ENCODE measurements at regions not wholly inside any gene's neighbourhood (a gene's known extent, or its start where the extent isn't known, plus 50 kb on each side); places are given as distances from the start of the nearest gene placed in this dataset.

- DNase-seq (ENCODE audit: low read depth in 1 of 2, low spot score in 1 of 2) = no peak
- WGBS (ENCODE audit: missing lambda C conversion rate) = 30% methylated on average over 1 of the region's 1 CpG
- H3K27ac ChIP-seq = no peak overlapping the region
- no peak for FAIRE-seq
- no peaks in the 10 kb centered on the region; the same call in 2 of the 3 replicates for H3K4me1 ChIP-seq
- no peak overlapping the region for H3K4me2 ChIP-seq
- no peak for ATAC-seq
- ChIA-PET CTCF (interaction anchor here (1.6 kb wide), 1 partner anchor 16 kb away, joined by 3 read pairs; no protein-coding TSS in a partner anchor), POLR2A (no interaction called here)
- H3K4me3 ChIP-seq = no peak overlapping the region
- TF ChIP-seq HDAC2 (IDR thresholded peaks at IDR 0.05) (no peak), GATA3 (IDR thresholded peaks at IDR 0.05; ENCODE audit: borderline replicate concordance) (no peak)
- H3K9me3 ChIP-seq = no peaks in the 10 kb centered on the region
These were observed 208.0 kb downstream of the GPR37 start for GRCh38 chr7:124557587-124557986.

GRCh38 chr7:124557101-124557500 is 208.5 kb downstream of the GPR37 start:
- no peak overlapping the region for H3K4me3 ChIP-seq
- no peak overlapping the region for H3K27ac ChIP-seq
- H3K9me3 ChIP-seq = no peaks in the 10 kb centered on the region
- 28% methylated on average over 5 of the region's 5 CpGs for WGBS (ENCODE audit: missing lambda C conversion rate)
- no peak for ATAC-seq
- no peak for DNase-seq (ENCODE audit: low read depth in 1 of 2, low spot score in 1 of 2)
- ChIA-PET POLR2A (no interaction called here), CTCF (interaction anchor here (1.5 to 1.6 kb wide), 2 partner anchors 10 to 15 kb away, joined by 3 read pairs; no protein-coding TSS in a partner anchor)
- H3K4me1 ChIP-seq = no peaks in the 10 kb centered on the region; the same call in 2 of the 3 replicates
- H3K4me2 ChIP-seq = no peak overlapping the region
- TF ChIP-seq EP300 (IDR thresholded peaks at IDR 0.05) (no peak), PHF8 (IDR thresholded peaks at IDR 0.05; ENCODE audit: borderline replicate concordance, low read depth) (no peak), CEBPB (IDR thresholded peaks at IDR 0.05) (no peak), JUN (IDR thresholded peaks at IDR 0.05) (no peak), PBX3 (IDR thresholded peaks at IDR 0.05) (no peak), KDM1A (IDR thresholded peaks at IDR 0.05; ENCODE audit: low read depth) (no peak), FOXS1 (CRISPR knock-in tag; IDR thresholded peaks at IDR 0.05) (no peak), CTCF (IDR thresholded peaks at IDR 0.05) (no peak)
- FAIRE-seq = peak; percentile 7

- FAIRE-seq (no peak), ATAC-seq (no peak), DNase-seq (ENCODE audit: low read depth in 1 of 2, low spot score in 1 of 2) (no peak)
- Histone ChIP-seq H3K4me1 (no peaks in the 10 kb centered on the region; the same call in 2 of the 3 replicates), H3K9me3 (no peaks in the 10 kb centered on the region), H3K4me3 (no peak overlapping the region), H3K4me2 (no peak overlapping the region), H3K27ac (no peak overlapping the region)
- ChIA-PET CTCF (no interaction called here), POLR2A (no interaction called here)
- WGBS (ENCODE audit: missing lambda C conversion rate) = 57% methylated on average over 4 of the region's 4 CpGs
- TF ChIP-seq MAFK (IDR thresholded peaks at IDR 0.05; ENCODE audit: partially characterized antibody) (peak; percentile 58), ATOH8 (CRISPR knock-in tag; IDR thresholded peaks at IDR 0.05; ENCODE audit: low read depth) (no peak), USF2 (IDR thresholded peaks at IDR 0.05) (no peak)
These were observed 212.1 kb downstream of the GPR37 start for GRCh38 chr7:124553502-124553901.

- FAIRE-seq (no peak), ATAC-seq (no peak), DNase-seq (ENCODE audit: low read depth in 1 of 2, low spot score in 1 of 2) (no peak)
- 20% methylated on average over 2 of the region's 2 CpGs for WGBS (ENCODE audit: missing lambda C conversion rate)
- no peaks in the 10 kb centered on the region for H3K4me1 ChIP-seq
- CTCF ChIA-PET = no interaction called here
- H3K4me3 ChIP-seq = no peak overlapping the region
- no peak overlapping the region for H3K27ac ChIP-seq
- no peaks in the 10 kb centered on the region for H3K9me3 ChIP-seq
- no peak for TF ChIP-seq HEYL (CRISPR knock-in tag; IDR thresholded peaks at IDR 0.05)
- no peak for TF ChIP-seq TP53 (CRISPR knock-in tag; IDR thresholded peaks at IDR 0.05)
- no peak for TF ChIP-seq HOXB5 (CRISPR knock-in tag; IDR thresholded peaks at IDR 0.05)
- TF ChIP-seq HOXA7 (CRISPR knock-in tag; IDR thresholded peaks at IDR 0.05) = no peak
- TF ChIP-seq BCL3 (IDR thresholded peaks at IDR 0.05) = no peak
- TF ChIP-seq KDM1A (IDR thresholded peaks at IDR 0.05; ENCODE audit: low read depth) = no peak
- TF ChIP-seq CHD4 (IDR thresholded peaks at IDR 0.05; ENCODE audit: borderline replicate concordance) = no peak
- TF ChIP-seq RCOR1 (IDR thresholded peaks at IDR 0.05; ENCODE audit: low read depth, low read length) = no peak
- TF ChIP-seq CBX8 (IDR thresholded peaks at IDR 0.05) = no peak
- no peak for TF ChIP-seq USF2 (IDR thresholded peaks at IDR 0.05)
- TF ChIP-seq MAFK (IDR thresholded peaks at IDR 0.05; ENCODE audit: partially characterized antibody) = no peak
- POLR2A ChIA-PET = no interaction called here
- H3K4me2 ChIP-seq = no peak overlapping the region
These were observed 213.4 kb downstream of the GPR37 start for GRCh38 chr7:124552217-124552616.

All from A549 (cell line).